ENCODE measurements at regions not wholly inside any gene's neighbourhood (a gene's known extent, or its start where the extent isn't known, plus 50 kb on each side); places are given as distances from the start of the nearest gene placed in this dataset.

- TF ChIP-seq CTCF (IDR thresholded peaks at IDR 0.05) (no peak), POLR2A (IDR thresholded peaks at IDR 0.05) (no peak)
These were observed 123.0 kb upstream of the NR2F2 start for GRCh38 chr15:96207377-96208006.

Measured in body of pancreas (tissue), 4 donors.